ENCODE measurements at regions not wholly inside any gene's neighbourhood (a gene's known extent, or its start where the extent isn't known, plus 50 kb on each side); places are given as distances from the start of the nearest gene placed in this dataset.

- no peak for DNase-seq (ENCODE audit: low read depth)
Observed at GRCh38 chr5:8241076-8241475, 372.1 kb downstream of the MTRR start.

- no peak for DNase-seq (ENCODE audit: low read depth)
Observed at GRCh38 chr5:8241558-8241957, 372.6 kb downstream of the MTRR start.

GRCh38 chr5:8247049-8247899, 378.3 kb downstream of the MTRR start:
- no peak for DNase-seq (ENCODE audit: low read depth)

GRCh38 chr5:8253376-8253775, 384.4 kb downstream of the MTRR start:
- no peak for DNase-seq (ENCODE audit: low read depth)

GRCh38 chr5:8254674-8255073, 385.7 kb downstream of the MTRR start:
- DNase-seq (ENCODE audit: low read depth) = no peak

GRCh38 chr5:8258801-8259200, 389.9 kb downstream of the MTRR start:
- no peak for DNase-seq (ENCODE audit: low read depth)

GRCh38 chr5:8270246-8270645, 401.3 kb downstream of the MTRR start:
- DNase-seq (ENCODE audit: low read depth) = no peak

GRCh38 chr5:8280711-8281363, 411.9 kb downstream of the MTRR start:
- DNase-seq (ENCODE audit: low read depth) = no peak

- DNase-seq (ENCODE audit: low read depth) = no peak
Observed at GRCh38 chr5:8288334-8288733, 419.4 kb downstream of the MTRR start.

- DNase-seq (ENCODE audit: low read depth) = no peak
Observed at GRCh38 chr5:8288897-8289516, 420.1 kb downstream of the MTRR start.

GRCh38 chr5:8289779-8290178, 420.8 kb downstream of the MTRR start:
- no peak for DNase-seq (ENCODE audit: low read depth)

- DNase-seq (ENCODE audit: low read depth) = no peak
Observed at GRCh38 chr5:8290721-8291120, 421.8 kb downstream of the MTRR start.

- no peak for DNase-seq (ENCODE audit: low read depth)
Observed at GRCh38 chr5:8291641-8292040, 422.7 kb downstream of the MTRR start.

- no peak for DNase-seq (ENCODE audit: low read depth)
Observed at GRCh38 chr5:8295141-8295540, 426.2 kb downstream of the MTRR start.

- DNase-seq (ENCODE audit: low read depth) = no peak
Observed at GRCh38 chr5:8299716-8300115, 430.8 kb downstream of the MTRR start.

- DNase-seq (ENCODE audit: low read depth) = no peak
Observed at GRCh38 chr5:8304341-8304740, 435.4 kb downstream of the MTRR start.

- DNase-seq (ENCODE audit: low read depth) = no peak
Observed at GRCh38 chr5:8306288-8306896, 437.4 kb downstream of the MTRR start.

- no peak for DNase-seq (ENCODE audit: low read depth)
Observed at GRCh38 chr5:8314965-8315364, 446.0 kb downstream of the MTRR start.

GRCh38 chr5:8316608-8317280, 447.8 kb downstream of the MTRR start:
- no peak for DNase-seq (ENCODE audit: low read depth)

GRCh38 chr5:8317335-8317734, 448.4 kb downstream of the MTRR start:
- DNase-seq (ENCODE audit: low read depth) = no peak

- no peak for DNase-seq (ENCODE audit: low read depth)
Observed at GRCh38 chr5:8320244-8320643, 451.3 kb downstream of the MTRR start.

GRCh38 chr5:8321272-8321671, 452.3 kb downstream of the MTRR start:
- DNase-seq (ENCODE audit: low read depth) = no peak

Data from fibroblast of gingiva (primary cell).